ENCODE measurements at regions not wholly inside any gene's neighbourhood (a gene's known extent, or its start where the extent isn't known, plus 50 kb on each side); places are given as distances from the start of the nearest gene placed in this dataset.

DNA sequence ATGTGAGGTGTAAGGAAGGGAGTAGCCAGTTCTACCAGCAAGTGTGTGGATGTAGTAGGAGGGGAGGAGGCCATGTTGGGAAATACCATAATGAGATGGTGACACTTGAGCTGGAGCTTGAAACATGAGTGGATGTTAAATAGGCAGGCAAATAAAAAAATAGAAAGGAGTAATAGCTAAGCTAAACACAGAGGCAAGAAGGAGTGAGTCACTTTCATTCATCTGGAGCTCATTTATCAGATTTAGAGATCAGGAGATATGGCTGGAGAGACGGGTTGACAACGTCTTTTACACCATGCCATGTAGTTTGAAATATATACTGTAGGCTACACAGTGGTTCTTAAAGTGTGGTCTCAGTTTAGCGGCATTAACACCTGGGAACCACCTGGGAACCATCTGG lies 390.5 kb downstream of the DIPK2A start:
- Histone ChIP-seq H3K27me3 (replicated peaks) (no peaks in the 10 kb centered on the region), H3K27ac (no peak overlapping the region), H3K4me3 (ENCODE audit: low read depth, low read length) (no peak overlapping the region), H3K36me3 (replicated peaks) (no peaks in the 10 kb centered on the region)
- TF ChIP-seq, protein P1, sequence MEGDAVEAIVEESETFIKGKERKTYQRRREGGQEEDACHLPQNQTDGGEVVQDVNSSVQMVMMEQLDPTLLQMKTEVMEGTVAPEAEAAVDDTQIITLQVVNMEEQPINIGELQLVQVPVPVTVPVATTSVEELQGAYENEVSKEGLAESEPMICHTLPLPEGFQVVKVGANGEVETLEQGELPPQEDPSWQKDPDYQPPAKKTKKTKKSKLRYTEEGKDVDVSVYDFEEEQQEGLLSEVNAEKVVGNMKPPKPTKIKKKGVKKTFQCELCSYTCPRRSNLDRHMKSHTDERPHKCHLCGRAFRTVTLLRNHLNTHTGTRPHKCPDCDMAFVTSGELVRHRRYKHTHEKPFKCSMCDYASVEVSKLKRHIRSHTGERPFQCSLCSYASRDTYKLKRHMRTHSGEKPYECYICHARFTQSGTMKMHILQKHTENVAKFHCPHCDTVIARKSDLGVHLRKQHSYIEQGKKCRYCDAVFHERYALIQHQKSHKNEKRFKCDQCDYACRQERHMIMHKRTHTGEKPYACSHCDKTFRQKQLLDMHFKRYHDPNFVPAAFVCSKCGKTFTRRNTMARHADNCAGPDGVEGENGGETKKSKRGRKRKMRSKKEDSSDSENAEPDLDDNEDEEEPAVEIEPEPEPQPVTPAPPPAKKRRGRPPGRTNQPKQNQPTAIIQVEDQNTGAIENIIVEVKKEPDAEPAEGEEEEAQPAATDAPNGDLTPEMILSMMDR (IDR thresholded peaks at IDR 0.05; ENCODE audit: low read depth, low read length, missing control alignments), result no peak
- in situ Hi-C loops (cut with HindIII; ENCODE audit: low pct_ligation_motif_present, low sequenced_read_pairs), result no loop called here
- peak; percentile 46 for DNase-seq

DNA sequence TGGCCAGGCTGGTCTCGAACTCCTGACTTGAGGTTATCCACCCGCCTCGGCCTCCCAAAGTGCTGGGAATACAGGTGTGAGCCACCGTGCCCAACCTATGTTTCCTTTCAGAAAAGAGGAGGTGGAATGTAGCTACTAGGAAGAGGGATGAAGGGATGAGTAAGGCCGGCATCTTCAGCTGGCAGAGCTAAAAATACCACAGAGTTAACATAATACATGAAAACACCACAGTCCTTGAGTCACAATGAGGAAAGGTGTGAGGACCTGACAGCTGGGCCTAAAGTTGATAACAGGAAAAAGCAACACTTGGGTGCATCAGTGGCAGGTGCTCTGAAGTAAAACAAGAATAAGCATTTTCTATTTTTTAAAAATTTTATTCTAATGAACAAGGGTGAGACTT lies 392.2 kb downstream of the DIPK2A start:
- no peaks in the 10 kb centered on the region for H3K27me3 ChIP-seq (replicated peaks)
- TF ChIP-seq, protein P1 (IDR thresholded peaks at IDR 0.05; ENCODE audit: low read depth, low read length, missing control alignments), result no peak
- peak; percentile 11 for DNase-seq
- in situ Hi-C loops (cut with HindIII; ENCODE audit: low pct_ligation_motif_present, low sequenced_read_pairs), result no loop called here
- no peak overlapping the region for H3K27ac ChIP-seq
- no peaks in the 10 kb centered on the region for H3K36me3 ChIP-seq (replicated peaks)
- H3K4me3 ChIP-seq (ENCODE audit: low read depth, low read length), result no peak overlapping the region

DNA sequence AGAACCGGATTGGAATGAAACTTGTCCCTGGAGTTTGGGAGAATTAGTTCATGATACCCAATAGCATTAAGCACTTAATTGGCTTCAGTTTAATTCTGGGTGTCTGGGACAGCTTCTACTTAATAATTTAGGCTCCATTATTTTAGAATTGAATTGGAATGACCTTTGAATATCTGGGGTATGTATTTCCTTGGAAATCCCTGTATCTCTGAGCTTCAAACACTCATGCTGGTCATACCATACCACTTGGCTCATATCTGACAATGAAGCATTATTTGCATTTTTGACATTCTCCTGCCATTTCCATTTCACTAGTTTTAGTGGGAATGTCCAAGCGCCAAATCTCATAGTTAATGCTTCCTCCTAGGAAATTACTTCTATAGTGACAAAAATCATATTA lies 393.1 kb downstream of the DIPK2A start:
- Histone ChIP-seq H3K36me3 (replicated peaks) (no peaks in the 10 kb centered on the region), H3K27me3 (replicated peaks) (no peaks in the 10 kb centered on the region), H3K27ac (no peak overlapping the region), H3K4me3 (ENCODE audit: low read depth, low read length) (no peak overlapping the region)
- in situ Hi-C loops (cut with HindIII; ENCODE audit: low pct_ligation_motif_present, low sequenced_read_pairs), result no loop called here
- TF ChIP-seq, protein P1 (IDR thresholded peaks at IDR 0.05; ENCODE audit: low read depth, low read length, missing control alignments), result no peak
- peak; percentile 37 for DNase-seq

DNA sequence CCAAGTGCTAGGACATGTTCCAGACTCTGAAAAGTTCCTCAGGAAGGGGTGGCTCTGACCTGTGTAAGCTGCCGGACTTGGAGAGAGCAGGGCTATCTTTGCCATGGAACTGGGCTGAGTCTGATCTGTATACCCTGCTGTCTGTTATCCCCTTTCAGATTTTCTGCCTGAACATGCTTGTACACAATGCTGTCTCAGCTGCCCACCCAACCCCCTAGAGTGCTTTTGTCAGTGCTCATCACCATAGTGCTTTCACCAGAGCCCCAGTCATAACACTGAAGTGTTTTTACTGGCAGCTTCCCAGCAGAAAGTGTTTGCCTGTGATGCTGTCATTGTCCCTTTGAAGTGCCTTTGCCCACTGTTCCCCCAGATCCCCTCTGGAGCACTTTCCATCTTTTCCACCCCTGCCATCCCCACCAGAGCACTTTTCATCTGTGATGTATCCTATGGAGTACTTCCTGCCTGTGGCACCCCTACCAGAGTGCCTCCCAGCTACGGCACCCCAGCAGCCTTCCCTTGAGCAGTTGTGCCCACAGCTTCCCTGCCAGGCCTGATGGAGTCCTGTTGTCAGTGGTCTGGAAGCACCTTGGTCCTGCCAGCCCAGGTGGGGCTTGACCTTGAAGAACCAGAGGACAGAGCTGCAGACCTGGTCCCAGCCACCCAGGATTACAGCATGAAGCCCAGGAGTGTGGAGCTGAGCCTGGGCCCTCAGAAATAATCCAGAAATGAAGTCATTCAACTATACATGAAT lies 397.7 kb downstream of the DIPK2A start:
- TF ChIP-seq, protein P1 (IDR thresholded peaks at IDR 0.05; ENCODE audit: low read depth, low read length, missing control alignments), result no peak
- DNase-seq, result peak; percentile 55
- in situ Hi-C loops (cut with HindIII; ENCODE audit: low pct_ligation_motif_present, low sequenced_read_pairs), result no loop called here
- Histone ChIP-seq H3K36me3 (replicated peaks) (no peaks in the 10 kb centered on the region), H3K27ac (no peak overlapping the region), H3K27me3 (replicated peaks) (no peaks in the 10 kb centered on the region), H3K4me3 (ENCODE audit: low read depth, low read length) (no peak overlapping the region)

DNA sequence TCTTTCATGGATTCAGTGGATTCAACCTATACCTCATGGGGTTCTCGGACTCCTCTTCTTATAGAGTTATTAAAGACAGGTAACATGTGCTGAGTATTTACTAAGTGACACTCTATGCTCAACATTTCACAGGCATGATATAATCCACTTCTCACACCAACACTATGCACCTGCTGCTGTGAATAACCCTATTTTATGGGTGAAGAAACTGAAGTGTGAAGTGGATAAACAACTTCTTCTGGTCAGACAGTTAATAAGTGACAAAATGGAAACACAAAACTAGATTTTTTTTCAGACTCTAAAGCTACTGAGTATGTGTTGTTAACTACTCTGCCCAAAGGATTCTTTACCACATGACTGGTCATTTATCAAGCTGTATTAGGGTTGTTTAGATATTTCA lies 403.5 kb downstream of the DIPK2A start:
- no peak overlapping the region for H3K4me3 ChIP-seq (ENCODE audit: low read depth, low read length)
- TF ChIP-seq, protein P1 (IDR thresholded peaks at IDR 0.05; ENCODE audit: low read depth, low read length, missing control alignments), result no peak
- no peak for DNase-seq
- no peaks in the 10 kb centered on the region for H3K27me3 ChIP-seq (replicated peaks)
- in situ Hi-C loops (cut with HindIII; ENCODE audit: low pct_ligation_motif_present, low sequenced_read_pairs), result no loop called here
- no peaks in the 10 kb centered on the region for H3K36me3 ChIP-seq (replicated peaks)
- no peak overlapping the region for H3K27ac ChIP-seq

DNA sequence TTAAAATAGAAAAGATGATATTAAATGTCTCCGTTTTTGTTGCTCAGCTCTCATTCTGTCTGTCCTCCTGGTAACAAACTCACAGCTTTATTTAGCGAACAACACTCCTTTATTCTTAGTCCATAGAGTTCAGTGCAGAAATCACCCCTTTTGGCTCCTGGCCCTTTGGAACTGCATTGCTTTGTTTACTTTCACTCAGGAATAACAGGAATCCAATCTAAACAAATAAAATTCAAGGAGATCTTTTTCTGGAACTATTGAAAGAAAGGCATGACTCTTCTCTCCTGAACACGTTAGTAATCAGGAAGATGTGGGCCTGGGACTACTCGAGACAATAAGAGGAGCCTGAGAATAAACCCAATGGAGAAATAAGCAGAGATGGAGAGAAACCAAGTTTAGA lies 409.2 kb downstream of the DIPK2A start:
- in situ Hi-C loops (cut with HindIII; ENCODE audit: low pct_ligation_motif_present, low sequenced_read_pairs), result no loop called here
- Histone ChIP-seq H3K27ac (no peak overlapping the region), H3K27me3 (replicated peaks) (no peaks in the 10 kb centered on the region), H3K36me3 (replicated peaks) (no peaks in the 10 kb centered on the region), H3K4me3 (ENCODE audit: low read depth, low read length) (no peak overlapping the region)
- no peak for DNase-seq
- TF ChIP-seq, protein P1 (IDR thresholded peaks at IDR 0.05; ENCODE audit: low read depth, low read length, missing control alignments), result no peak
